ENCODE measurements at regions not wholly inside any gene's neighbourhood (a gene's known extent, or its start where the extent isn't known, plus 50 kb on each side); places are given as distances from the start of the nearest gene placed in this dataset.
A peak's percentile ranks its signal among the peaks of the same experiment; 100 is the strongest.
"Not testable (repeated sequence)": the region's sequence is repeated elsewhere in the genome, so short reads cannot be mapped to it uniquely, and the experiment has no call there.

GRCh38 chr2:173545364-173545763 lies 190.7 kb downstream of the CDCA7 start:
- no peak for DNase-seq (ENCODE audit: low read depth in 2 of 2)

- no peak for DNase-seq (ENCODE audit: low read depth in 2 of 2)
Measured at GRCh38 chr2:173547499-173547898, 192.8 kb downstream of the CDCA7 start.

GRCh38 chr2:173550143-173550542 lies 195.5 kb downstream of the CDCA7 start:
- DNase-seq (ENCODE audit: low read depth in 2 of 2): peak; percentile 74 to 77

GRCh38 chr2:173552531-173552930 lies 197.9 kb downstream of the CDCA7 start:
- DNase-seq (ENCODE audit: low read depth in 2 of 2): no peak

DNA sequence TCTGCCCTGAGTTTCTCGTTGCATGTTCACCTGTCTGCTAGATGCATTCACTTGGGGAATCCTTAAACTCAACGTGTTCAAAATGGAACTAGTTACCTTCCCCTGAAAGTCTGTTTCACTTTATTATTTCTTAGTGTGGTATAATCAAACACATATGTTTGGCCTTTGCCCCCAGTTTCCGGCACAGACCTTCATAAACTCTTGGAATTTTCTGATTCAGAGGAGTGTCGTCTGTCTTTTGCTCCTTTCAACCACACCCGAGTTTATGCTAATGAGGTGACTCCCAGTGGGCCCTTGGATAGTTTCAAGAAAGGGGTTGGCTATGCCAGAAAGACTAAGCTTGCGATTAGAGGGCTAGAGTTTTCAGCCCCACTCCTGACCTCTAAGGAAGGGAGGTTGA lies 198.9 kb downstream of the CDCA7 start:
- DNase-seq (ENCODE audit: low read depth in 2 of 2): peak; percentile 52 to 63

- DNase-seq (ENCODE audit: low read depth in 2 of 2): no peak
Measured at GRCh38 chr2:173555833-173556232, 201.2 kb downstream of the CDCA7 start.

GRCh38 chr2:173556816-173557215 lies 202.1 kb downstream of the CDCA7 start:
- no peak for DNase-seq (ENCODE audit: low read depth in 2 of 2)

DNA sequence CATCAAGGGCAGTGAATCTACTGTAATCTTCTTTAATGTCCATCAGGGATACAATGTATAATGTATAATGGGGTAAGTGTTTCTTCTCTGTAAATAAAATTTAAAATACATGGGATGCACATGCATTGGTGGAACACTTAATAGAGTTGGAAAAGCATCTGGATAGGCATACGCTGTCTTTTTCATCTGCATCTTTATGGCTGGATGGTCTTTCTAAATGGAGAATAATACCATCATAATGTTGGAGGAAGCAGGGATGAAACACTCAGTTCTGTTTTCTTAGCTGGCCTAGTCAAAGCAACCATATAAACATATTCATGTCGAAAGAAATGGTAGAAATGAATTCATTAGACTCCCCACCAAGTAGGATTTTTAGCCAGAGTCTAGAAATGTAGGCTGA lies 202.8 kb downstream of the CDCA7 start:
- no peak for DNase-seq (ENCODE audit: low read depth in 2 of 2)

- DNase-seq (ENCODE audit: low read depth in 2 of 2): no peak
Measured at GRCh38 chr2:173567493-173567892, 212.8 kb downstream of the CDCA7 start.

GRCh38 chr2:173568054-173568453 lies 213.4 kb downstream of the CDCA7 start:
- no peak for DNase-seq (ENCODE audit: low read depth in 2 of 2)

- DNase-seq (ENCODE audit: low read depth in 2 of 2): peak in 1 of 2 experiments; percentile 23
Measured at GRCh38 chr2:173571021-173571821, 216.5 kb downstream of the CDCA7 start.

DNA sequence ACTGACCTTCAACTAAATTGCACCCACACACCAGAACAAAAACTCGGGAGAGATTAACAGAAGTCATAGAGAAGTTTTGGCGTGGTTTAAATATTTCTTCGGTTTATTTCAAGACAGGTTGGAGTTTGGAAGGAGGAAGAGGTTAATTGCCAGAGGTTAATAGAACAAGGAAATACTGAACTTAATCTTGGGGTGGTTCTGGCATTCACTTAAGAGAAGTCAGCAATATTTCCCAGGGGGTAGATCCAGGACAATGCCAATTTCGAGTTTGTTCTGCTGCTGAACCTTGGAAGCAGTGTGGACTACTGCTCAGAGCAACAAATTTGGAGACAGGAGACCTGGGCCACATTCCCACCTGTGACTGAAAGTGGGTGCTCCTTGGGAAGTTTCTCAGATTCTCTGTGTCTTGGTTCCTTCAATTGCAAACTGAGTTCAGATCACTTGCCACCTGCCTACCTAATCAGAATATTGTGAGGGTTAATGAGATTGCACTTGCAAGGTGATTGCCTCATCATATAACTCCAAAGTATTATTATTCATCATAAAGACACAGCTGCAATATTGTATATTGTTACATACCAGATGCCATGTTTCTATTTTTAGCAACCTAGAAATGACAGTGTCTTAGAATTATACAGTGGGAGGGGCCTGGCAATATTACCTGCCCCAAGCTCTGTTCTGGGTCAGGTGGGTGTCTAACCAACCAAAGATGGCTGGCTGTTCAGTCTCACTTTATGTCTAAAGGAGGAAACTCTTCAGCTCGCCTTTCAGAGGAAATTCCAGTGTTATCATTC lies 217.4 kb downstream of the CDCA7 start:
- no peak for DNase-seq (ENCODE audit: low read depth in 2 of 2)

GRCh38 chr2:173572848-173573247 lies 218.2 kb downstream of the CDCA7 start:
- no peak for DNase-seq (ENCODE audit: low read depth in 2 of 2)

DNA sequence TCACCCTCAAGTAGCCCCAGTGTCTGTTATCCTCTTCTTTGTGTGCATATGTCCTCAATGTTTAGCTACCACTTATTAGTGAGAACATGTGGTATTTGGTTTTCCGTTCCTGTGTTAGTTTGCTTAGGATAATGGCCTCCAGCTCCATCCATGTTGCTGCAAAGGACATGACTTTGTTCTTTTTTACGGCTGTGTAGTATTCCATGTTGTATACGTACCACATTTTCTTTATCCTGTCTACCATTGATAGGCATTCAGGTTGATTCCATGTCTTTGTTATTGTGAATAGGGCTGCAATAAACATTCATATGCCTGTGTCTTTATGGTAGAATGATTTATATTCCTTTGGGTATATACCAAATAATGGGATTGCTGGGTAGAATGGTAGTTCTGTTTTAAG lies 219.1 kb downstream of the CDCA7 start:
- not testable (repeated sequence) for DNase-seq (ENCODE audit: low read depth in 2 of 2)

- DNase-seq (ENCODE audit: low read depth in 2 of 2): no peak
Measured at GRCh38 chr2:173574324-173575112, 219.8 kb downstream of the CDCA7 start.

DNA sequence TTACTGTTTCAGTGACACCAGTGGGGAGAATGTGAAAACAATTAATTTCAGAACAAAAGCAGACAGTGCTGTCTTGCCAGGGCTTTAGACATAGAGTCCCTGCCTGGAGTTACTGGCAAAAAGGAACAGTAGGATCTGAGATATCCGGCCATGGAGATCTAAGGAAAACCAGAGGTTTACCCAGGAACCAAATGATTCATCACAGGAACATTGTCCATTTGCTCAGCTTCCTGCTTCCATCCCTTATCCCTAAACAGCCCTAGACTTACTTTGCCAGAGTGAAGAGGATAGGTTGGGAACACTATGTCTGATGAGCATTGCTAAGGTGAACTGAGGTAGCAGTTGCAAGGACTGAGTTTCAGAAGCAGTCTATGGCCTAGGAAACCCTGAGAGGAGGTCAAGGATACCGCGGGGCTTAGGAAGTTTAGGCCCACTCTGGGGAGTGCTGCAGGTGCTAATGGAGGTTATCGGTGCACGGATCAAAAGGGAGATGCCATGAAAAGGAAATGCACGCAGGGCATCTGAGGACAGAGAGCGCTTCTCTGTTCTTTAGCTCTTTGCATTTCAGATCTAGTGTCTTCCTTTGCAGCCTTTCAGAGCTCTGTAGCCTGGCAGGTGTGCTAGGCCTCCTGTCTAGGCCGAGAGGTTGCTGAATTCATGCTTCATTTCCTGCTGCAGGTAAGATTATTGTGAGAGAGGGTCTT lies 223.9 kb downstream of the CDCA7 start:
- DNase-seq (ENCODE audit: low read depth in 2 of 2): no peak

DNA sequence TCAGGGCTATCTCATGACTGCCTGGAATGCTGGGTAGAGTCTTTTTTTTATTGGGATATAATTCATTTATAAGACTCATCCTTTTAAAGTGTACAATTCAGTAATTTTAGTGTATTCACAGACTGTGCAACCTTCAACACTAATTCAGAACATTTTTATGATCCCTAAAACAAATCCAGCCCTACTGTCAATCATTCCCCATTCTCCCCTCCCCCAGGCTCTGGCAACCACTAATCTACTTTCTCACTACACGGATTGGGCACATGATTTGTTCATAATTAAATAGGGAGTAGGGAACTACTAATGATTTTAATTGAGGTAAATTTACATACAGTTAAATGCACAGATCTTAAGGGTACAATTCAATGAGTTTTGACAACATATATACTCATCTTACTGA lies 225.7 kb downstream of the CDCA7 start:
- no peak for DNase-seq (ENCODE audit: low read depth in 2 of 2)

DNA sequence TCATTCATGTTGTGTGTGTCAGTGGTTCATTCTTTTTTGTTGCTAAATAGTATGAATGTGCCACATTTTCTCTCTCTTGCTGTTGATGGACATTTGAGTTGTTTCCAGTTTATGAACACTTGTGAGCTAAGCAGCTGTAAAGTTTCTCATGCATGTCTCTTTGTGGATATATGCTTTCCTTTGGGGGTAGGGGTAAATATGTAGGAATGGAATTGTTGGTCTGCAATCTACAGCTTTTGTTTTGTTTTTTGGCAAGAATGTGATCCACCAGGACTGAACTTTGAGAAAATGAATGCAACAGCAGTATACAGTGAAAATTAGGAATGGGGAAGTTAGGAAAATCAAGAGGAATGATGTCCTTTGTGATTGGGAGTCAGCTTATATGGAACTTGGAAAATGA lies 226.3 kb downstream of the CDCA7 start:
- DNase-seq (ENCODE audit: low read depth in 2 of 2): no peak

- no peak for DNase-seq (ENCODE audit: low read depth in 2 of 2)
Measured at GRCh38 chr2:173583196-173583595, 228.5 kb downstream of the CDCA7 start.

GRCh38 chr2:173584000-173584399 lies 229.3 kb downstream of the CDCA7 start:
- DNase-seq (ENCODE audit: low read depth in 2 of 2): no peak

GRCh38 chr2:173584676-173585458 lies 230.2 kb downstream of the CDCA7 start:
- no peak for DNase-seq (ENCODE audit: low read depth in 2 of 2)

Measured in fibroblast of skin of left quadriceps (primary cell).